ENCODE measurements at regions not wholly inside any gene's neighbourhood (a gene's known extent, or its start where the extent isn't known, plus 50 kb on each side); places are given as distances from the start of the nearest gene placed in this dataset.

DNA sequence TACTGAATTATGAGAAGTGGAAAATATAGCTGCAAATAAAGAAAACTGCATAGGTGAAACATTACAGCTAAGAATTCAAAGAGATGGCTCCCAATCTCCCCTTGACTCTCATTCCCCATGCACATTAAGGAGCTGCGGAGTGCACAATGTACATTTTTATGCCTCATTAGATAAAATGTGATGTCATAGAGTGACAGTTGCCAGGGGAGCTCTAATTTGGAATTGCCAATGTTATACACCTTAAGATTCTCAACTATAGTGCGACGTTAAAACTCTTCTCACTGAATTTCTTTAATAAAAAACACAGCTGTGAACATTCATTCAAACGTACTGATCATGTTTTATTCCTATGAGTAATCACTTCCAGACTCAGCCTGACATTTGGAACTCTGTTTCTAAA lies 386.9 kb upstream of the CELF2 start:
- DNase-seq (ENCODE audit: low read depth in 2 of 2, low spot score in 1 of 2), result no peak

- no peak for DNase-seq (ENCODE audit: low read depth in 2 of 2, low spot score in 1 of 2)
Measured at GRCh38 chr10:10642189-10642588, 375.5 kb upstream of the CELF2 start.

GRCh38 chr10:10642751-10643150 lies 374.9 kb upstream of the CELF2 start:
- DNase-seq (ENCODE audit: low read depth in 2 of 2, low spot score in 1 of 2), result no peak

DNA sequence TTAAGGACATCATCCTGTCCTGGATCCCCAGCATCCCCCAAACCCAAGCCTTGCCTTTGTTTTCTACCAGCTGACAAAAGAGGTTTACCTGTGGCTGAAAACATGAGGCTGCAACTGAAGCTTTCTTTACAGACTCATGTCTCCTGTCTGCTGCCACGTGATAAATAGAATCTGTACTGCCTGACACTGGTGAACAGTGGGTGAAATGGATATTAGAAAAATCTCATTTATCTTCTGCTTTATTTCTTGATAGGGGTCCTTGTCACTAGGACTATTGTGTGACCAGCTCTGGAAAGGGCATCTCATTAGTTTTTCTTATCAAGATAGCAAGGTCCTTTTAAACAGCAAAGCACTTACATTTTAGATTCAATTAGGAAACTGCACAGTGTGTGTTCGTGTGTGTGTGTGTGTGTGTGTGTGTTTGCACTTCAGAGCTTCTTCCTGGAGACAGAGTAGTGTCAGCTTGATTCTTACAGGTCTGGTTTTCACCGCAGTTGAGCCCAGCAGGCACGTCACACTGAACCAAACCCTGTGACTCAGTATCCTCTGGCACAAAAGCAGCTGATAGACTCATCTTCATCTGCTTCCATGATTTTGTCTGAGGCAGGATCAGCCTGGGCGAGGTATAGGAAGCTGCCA lies 373.5 kb upstream of the CELF2 start:
- DNase-seq (ENCODE audit: low read depth in 2 of 2, low spot score in 1 of 2), result no peak

DNA sequence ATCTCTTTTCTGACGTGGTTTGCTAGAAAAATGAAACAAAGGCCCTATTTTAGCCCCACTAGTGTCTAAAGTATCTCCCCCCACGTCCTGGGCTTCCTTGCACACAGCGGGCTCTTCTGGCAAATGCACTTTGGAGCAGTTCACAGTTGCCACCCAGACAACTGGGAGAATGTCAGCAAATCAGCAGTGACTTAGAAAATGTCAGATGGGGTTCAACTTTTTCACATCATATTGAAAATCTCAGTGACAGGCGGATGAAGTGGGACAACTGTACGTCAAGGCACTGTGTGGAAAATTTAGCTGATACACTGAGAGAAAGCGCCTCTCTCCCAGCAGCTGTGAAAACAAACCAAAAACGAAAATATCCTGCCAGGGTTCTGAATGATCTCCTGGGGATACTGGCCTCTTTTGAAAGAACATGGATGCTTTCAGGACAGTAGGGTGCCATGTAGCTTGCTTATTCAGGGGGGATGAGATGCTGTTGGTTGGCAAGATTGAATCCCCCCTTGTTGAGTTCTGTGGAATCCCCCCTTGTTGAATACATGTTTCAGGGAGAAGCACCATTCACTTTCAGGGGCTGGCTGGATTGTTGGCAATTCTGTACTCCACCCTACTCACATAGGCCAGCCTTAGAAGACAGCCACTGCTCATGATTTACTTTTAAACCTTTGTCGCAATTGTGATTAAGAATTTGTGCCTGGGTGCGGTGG lies 372.8 kb upstream of the CELF2 start:
- no peak for DNase-seq (ENCODE audit: low read depth in 2 of 2, low spot score in 1 of 2)

DNA sequence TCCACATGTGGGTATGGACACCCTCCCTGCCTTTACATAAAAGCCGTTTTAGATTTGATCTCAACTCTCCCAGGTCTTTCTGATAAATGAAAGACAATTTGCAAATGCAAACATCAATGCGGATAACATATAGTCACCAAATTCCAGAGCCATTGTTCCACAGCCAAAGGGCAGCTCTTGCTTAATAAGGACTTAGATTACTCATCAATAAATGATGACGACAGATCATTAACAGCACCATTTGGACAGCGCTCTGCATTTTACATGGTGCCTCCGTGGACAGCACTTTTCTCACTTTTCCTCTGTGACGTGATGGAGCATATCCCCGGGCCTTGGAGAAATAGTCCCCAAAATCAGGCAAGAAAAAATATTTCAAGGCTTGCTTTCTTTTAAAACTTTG lies 370.3 kb upstream of the CELF2 start:
- no peak for DNase-seq (ENCODE audit: low read depth in 2 of 2, low spot score in 1 of 2)

GRCh38 chr10:10657139-10657760 lies 360.4 kb upstream of the CELF2 start:
- no peak for DNase-seq (ENCODE audit: low read depth in 2 of 2, low spot score in 1 of 2)

- no peak for DNase-seq (ENCODE audit: low read depth in 2 of 2, low spot score in 1 of 2)
Measured at GRCh38 chr10:10658172-10658785, 359.4 kb upstream of the CELF2 start.

DNA sequence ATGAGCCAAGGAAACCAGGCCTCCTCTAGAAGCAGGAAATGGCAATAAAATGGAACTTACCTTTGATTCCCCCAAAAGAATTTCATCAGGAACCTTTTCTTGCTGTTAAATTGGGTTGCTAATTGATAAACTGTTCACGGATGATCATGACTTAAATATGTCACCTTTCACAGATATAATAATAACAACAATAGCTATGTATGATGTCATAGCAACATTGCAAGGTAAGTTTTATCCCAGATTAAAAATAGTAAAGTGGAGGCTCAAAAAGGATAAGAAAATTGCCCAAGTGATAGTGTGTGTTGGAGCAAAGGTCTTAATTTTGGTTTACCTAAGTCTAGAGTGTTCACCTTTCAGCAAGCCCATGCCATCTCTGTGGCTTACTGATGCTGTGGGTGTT lies 357.6 kb upstream of the CELF2 start:
- no peak for DNase-seq (ENCODE audit: low read depth in 2 of 2, low spot score in 1 of 2)

DNA sequence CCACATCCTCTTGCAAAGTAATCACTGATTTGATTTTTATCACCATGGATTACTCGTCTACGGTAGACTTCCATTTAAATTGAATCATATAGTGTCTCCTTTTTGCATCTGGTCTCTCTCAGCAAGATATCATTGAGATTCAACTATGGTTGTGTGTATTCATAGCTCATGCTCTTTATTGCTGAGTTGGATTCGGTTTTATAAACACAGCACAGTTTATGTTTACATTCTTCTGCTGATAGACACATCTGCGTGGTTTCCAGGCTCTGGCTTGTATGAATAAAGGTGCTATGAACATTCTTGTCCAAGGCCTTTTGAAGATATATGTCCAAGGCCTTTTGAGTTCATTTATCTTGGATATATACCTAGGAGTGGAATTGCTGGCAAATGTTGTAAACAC lies 356.5 kb upstream of the CELF2 start:
- DNase-seq (ENCODE audit: low read depth in 2 of 2, low spot score in 1 of 2), result no peak

DNA sequence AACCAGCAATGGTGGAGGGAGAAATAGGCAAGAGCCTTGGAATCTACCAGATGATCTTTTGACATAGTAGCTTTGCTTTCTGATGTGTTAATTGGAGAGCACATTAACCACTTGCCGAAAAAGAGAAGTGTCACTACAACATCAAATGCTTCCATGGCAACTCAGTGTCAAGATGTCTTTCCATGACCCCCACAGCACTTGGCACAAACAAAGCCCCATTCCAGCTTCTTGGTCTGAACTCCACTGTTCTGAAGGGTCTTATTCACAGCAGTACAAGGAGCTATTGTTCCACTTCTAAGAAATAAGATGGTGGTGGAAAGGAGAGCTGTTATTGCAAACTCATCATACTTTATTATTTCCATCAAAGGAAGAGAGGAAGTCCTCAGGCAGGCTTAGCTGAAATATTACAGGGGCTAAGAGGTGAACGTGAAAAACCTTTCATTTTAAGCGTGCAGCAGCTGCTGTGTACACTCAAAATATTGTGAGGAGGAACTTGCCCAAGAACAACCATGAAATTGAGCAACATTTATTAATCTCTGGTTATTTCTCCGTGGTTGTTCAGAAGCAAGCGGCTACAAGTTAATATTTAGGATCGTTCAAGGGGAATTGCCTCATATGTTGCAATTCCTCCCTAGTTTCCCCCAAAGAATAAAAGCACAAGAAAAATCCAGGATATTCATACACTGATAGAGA lies 354.8 kb upstream of the CELF2 start:
- no peak for DNase-seq (ENCODE audit: low read depth in 2 of 2, low spot score in 1 of 2)

- DNase-seq (ENCODE audit: low read depth in 2 of 2, low spot score in 1 of 2), result no peak
Measured at GRCh38 chr10:10663622-10664021, 354.1 kb upstream of the CELF2 start.

DNA sequence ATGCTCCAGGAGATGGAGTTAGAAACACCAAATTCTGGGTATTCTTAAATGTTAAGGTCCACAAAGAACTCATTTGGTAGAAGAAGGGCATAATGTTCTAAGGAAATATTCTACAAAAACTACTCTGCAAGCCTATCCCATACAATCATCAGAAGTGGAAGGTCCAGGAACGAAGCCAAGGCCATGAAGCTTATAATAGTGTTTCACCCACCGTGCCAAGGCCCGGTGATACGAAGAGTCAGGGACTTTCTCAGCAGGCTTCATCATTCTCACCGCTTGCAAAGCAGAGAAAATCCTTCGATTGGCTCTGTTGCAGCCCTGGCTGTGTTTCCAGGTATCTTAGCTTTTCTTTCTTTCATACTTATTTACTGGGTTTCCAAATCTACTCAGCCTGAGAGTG lies 351.9 kb upstream of the CELF2 start:
- DNase-seq (ENCODE audit: low read depth in 2 of 2, low spot score in 1 of 2), result no peak

DNA sequence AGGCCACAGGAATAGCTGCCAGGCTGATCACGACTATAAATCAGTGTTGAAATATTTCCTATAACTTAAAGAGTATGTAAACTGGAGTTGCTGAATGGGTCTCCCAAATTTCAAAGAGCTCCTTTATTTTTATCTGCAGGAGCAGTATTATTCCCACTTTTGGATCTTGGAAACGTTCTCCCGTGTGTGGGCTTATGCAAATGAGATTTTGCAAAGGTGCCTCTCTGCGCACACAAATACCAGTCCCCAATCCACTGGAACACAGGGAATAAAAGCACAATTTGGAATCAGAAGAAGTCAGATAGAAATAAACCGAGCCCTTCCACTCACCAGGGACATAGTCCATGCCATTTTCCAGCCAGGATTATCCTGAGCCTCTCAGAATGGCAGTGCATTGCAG lies 350.2 kb upstream of the CELF2 start:
- no peak for DNase-seq (ENCODE audit: low read depth in 2 of 2, low spot score in 1 of 2)

GRCh38 chr10:10676972-10677371 lies 340.7 kb upstream of the CELF2 start:
- no peak for DNase-seq (ENCODE audit: low read depth in 2 of 2, low spot score in 1 of 2)

DNA sequence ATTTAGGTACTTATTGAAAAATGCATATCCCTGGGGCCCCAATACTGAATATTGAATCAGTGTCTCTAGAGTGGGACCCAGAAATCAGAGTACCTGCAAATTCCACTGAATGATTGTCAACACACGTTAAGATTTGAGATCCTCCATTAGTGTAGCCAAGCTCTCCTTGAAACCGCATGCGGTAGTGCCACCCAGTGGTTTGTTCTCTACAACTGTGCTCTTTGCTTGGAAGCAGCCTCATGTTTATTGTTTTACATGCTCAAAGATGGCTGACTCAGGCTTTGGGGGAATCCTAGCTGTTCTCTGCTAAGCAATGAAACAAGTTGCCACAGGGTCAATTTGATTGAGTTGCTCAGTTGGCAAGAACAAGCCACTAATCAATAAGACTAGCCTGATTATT lies 340.2 kb upstream of the CELF2 start:
- DNase-seq (ENCODE audit: low read depth in 2 of 2, low spot score in 1 of 2), result no peak

DNA sequence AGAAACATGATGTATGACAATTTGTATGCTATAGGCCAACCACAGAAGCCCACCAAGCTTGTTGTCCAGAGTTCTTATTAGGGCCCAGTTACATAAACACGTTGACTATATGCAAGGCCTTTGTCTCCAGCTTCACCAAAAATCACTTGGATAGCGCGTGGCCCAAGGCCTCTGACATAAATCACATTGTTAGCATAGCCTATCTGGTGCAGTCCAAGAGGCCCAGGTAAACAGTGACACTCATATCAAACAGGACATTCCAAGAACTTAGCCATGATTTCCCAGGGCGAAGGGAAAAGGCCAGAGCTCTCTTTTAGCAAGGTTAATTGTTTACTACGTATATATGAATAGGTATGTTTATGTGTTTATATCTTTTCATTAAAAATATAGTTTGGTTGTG lies 337.2 kb upstream of the CELF2 start:
- DNase-seq (ENCODE audit: low read depth in 2 of 2, low spot score in 1 of 2), result no peak

- no peak for DNase-seq (ENCODE audit: low read depth in 2 of 2, low spot score in 1 of 2)
Measured at GRCh38 chr10:10684972-10685371, 332.7 kb upstream of the CELF2 start.

DNA sequence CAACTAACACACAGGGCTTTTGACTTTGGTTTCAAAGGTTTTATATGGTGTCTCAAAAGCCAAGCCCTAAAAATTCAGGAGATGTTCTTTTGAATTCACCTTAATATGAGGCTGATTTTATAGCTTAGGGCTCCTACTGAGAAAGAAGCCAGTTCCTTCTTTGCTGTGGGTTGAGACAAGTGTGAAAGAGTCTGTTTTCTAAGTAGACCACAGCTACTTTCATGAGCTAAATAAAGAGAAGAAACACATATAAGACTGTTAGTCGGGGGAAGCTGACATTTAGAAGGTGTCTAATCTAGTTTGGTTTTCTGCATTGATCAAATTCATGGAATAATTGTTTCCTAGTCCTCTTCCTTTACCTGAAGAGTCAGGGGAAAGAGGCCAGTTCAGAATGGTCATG lies 332.1 kb upstream of the CELF2 start:
- no peak for DNase-seq (ENCODE audit: low read depth in 2 of 2, low spot score in 1 of 2)

DNA sequence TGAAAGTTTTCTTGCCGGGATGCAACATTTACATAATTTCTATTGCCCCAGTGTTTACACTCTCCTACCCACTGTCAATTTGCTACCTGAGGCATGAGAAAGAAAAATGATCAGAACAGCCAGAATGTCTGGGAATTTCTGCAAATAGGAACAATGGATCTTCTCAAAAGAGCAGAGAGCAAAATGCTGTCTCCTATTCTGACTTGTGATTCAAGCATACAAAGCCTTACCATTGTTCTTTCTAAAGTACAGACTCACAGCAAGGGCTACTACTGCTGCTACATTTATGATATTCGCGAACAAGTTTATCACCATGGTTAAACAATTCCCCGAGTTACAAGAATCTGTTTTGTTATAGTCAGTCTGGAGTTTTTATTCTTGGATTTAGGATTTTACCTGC lies 329.9 kb upstream of the CELF2 start:
- no peak for DNase-seq (ENCODE audit: low read depth in 2 of 2, low spot score in 1 of 2)

- no peak for DNase-seq (ENCODE audit: low read depth in 2 of 2, low spot score in 1 of 2)
Measured at GRCh38 chr10:10699427-10699826, 318.2 kb upstream of the CELF2 start.
